Natural killer cell (primary cell): ENCODE measurements at regions not wholly inside any gene's neighbourhood (a gene's known extent, or its start where the extent isn't known, plus 50 kb on each side); places are given as distances from the start of the nearest gene placed in this dataset.

ENCODE experiments used
- ATAC-seq, 3 donors: fragments of 150-1000 bp in 2 of 3; fragments of 200-7000 bp in 1 of 3; cut with Tn5 transposase; 1 replicate in 1 of 3; 2 replicates in 2 of 3; pipeline ENCODE4 v1.10.0; 2021; ENCODE audit warnings: mild to moderate bottlenecking in 2 of 3, moderate library complexity in 2 of 3
- DNase-seq, 2 donors: peaks; one replicate each; pipeline versions ENCODE4 v3.0.0 to v3.0.0-alpha.2; 2013 to 2021; ENCODE audit warnings: mixed read lengths in 1 of 2
- H3K27ac ChIP-seq: one replicate; pipeline ENCODE4 v1.5.1; 2013; ENCODE audit warnings: mild to moderate bottlenecking, low read length
- H3K27me3 ChIP-seq: one replicate; pipeline ENCODE4 v1.6.1; 2013; ENCODE audit warnings: low read length; ENCODE audit not compliant: control insufficient read depth, insufficient read depth
- H3K36me3 ChIP-seq: one replicate; pipeline ENCODE4 v1.6.1; 2013; ENCODE audit warnings: low read length; ENCODE audit not compliant: control insufficient read depth, insufficient read depth
- H3K4me1 ChIP-seq: one replicate; pipeline ENCODE4 v1.6.1; 2013; ENCODE audit warnings: low read length; ENCODE audit not compliant: control insufficient read depth, insufficient read depth
- H3K4me3 ChIP-seq: one replicate; pipeline ENCODE4 v1.5.1; 2013; ENCODE audit warnings: low read length
- H3K9me3 ChIP-seq: one replicate; pipeline ENCODE4 v1.6.1; 2013; ENCODE audit warnings: low read length; ENCODE audit not compliant: control insufficient read depth, insufficient read depth
- H3K27ac Mint-ChIP-seq, 2 donors: one replicate each; pipeline ENCODE4 v1.8.0; 2022; ENCODE audit warnings: mild to moderate bottlenecking in 2 of 2, mixed read lengths in 2 of 2, moderate library complexity in 1 of 2
- H3K27me3 Mint-ChIP-seq, 2 donors: one replicate each; pipeline ENCODE4 v1.8.0; 2022; ENCODE audit warnings: low read depth in 2 of 2, mixed read lengths in 2 of 2
- H3K36me3 Mint-ChIP-seq: one replicate; pipeline ENCODE4 v1.8.0; 2022; ENCODE audit warnings: mixed read lengths
- H3K4me1 Mint-ChIP-seq, 2 donors: one replicate each; pipeline ENCODE4 v1.8.0; 2022; ENCODE audit warnings: mixed read lengths in 2 of 2
- H3K4me3 Mint-ChIP-seq: one replicate; pipeline ENCODE4 v1.8.0; 2022; ENCODE audit warnings: mild to moderate bottlenecking, moderate library complexity, mixed read lengths
- H3K9me3 Mint-ChIP-seq, 2 donors: one replicate each; pipeline ENCODE4 v1.8.0; 2022; ENCODE audit warnings: mixed read lengths in 2 of 2
- CTCF ChIP-seq: fragments of 200-600 bp; IDR thresholded peaks from one replicate; pipeline ENCODE4 v1.8.0; 2022; ENCODE audit warnings: antibody characterized with exemption
- WGBS: methylation state at CpG from one replicate; pipeline ENCODE4 v1.1.7; 2013; ENCODE audit warnings: missing lambda C conversion rate; ENCODE audit not compliant: insufficient coverage; 5-methylcytosine and 5-hydroxymethylcytosine counted together
- intact Hi-C: fragments of 100-400 bp; cut with micrococcal nuclease; formaldehyde crosslinking; loops from one replicate; pipeline ENCODE4 v1.14.2; 2022

- 59% methylated on average over 5 of the region's 5 CpGs for whole genome bisulfite sequencing
These were observed 411.8 kb upstream of the DAB1 start for GRCh38 chr1:57835620-57836019.

GRCh38 chr1:57833296-57833695 is 409.4 kb upstream of the DAB1 start:
- WGBS, result 100% methylated on average over 1 of the region's 2 CpGs
- no peaks in the 10 kb centered on the region for H3K36me3 Mint-ChIP-seq
- H3K4me3 ChIP-seq, result no peak overlapping the region
- H3K9me3 Mint-ChIP-seq, result peaks cover 2% of the 10 kb centered on the region in 2 donors
- H3K27ac Mint-ChIP-seq, result no peak overlapping the region
- H3K27ac ChIP-seq, result no peak overlapping the region
- no peaks in the 10 kb centered on the region for H3K4me1 Mint-ChIP-seq
- H3K27me3 Mint-ChIP-seq, result peaks cover 0 to 5% of the 10 kb centered on the region in 2 donors
- no peaks in the 10 kb centered on the region for H3K4me1 ChIP-seq
- H3K27me3 ChIP-seq, result no peaks in the 10 kb centered on the region
- no peaks in the 10 kb centered on the region for H3K36me3 ChIP-seq
- H3K9me3 ChIP-seq, result no peaks in the 10 kb centered on the region
- no peak for TF ChIP-seq CTCF
- intact Hi-C loops, result no loop called here
- no peak overlapping the region for H3K4me3 Mint-ChIP-seq
- DNase-seq, result no peak
- ATAC-seq, result no peak

More at GRCh38 chr1:57835620-57836019, 411.8 kb upstream of the DAB1 start:
- Histone ChIP-seq H3K27me3 (no peaks in the 10 kb centered on the region), H3K9me3 (no peaks in the 10 kb centered on the region), H3K27ac (no peak overlapping the region), H3K4me3 (no peak overlapping the region), H3K4me1 (no peaks in the 10 kb centered on the region), H3K36me3 (no peaks in the 10 kb centered on the region)
- ATAC-seq (no peak), DNase-seq (no peak)
- peaks cover 2 to 5% of the 10 kb centered on the region in 2 donors for H3K9me3 Mint-ChIP-seq
- H3K4me3 Mint-ChIP-seq, result no peak overlapping the region
- H3K27ac Mint-ChIP-seq, result no peak overlapping the region
- peaks cover 0 to 5% of the 10 kb centered on the region in 2 donors for H3K27me3 Mint-ChIP-seq
- no peaks in the 10 kb centered on the region for H3K36me3 Mint-ChIP-seq
- no peak for TF ChIP-seq CTCF
- no peaks in the 10 kb centered on the region for H3K4me1 Mint-ChIP-seq
- intact Hi-C loops, result no loop called here

- H3K27ac ChIP-seq, result no peak overlapping the region
- no peaks in the 10 kb centered on the region for H3K4me1 Mint-ChIP-seq
- DNase-seq (no peak), ATAC-seq (no peak)
- H3K9me3 ChIP-seq, result no peaks in the 10 kb centered on the region
- H3K36me3 ChIP-seq, result no peaks in the 10 kb centered on the region
- H3K27me3 Mint-ChIP-seq, result peaks cover 0 to 5% of the 10 kb centered on the region in 2 donors
- H3K4me3 Mint-ChIP-seq, result no peak overlapping the region
- H3K4me3 ChIP-seq, result no peak overlapping the region
- no peaks in the 10 kb centered on the region for H3K27me3 ChIP-seq
- H3K9me3 Mint-ChIP-seq, result peaks cover 0 to 2% of the 10 kb centered on the region in 2 donors
- H3K27ac Mint-ChIP-seq, result no peak overlapping the region
- H3K4me1 ChIP-seq, result no peaks in the 10 kb centered on the region
- intact Hi-C loops, result no loop called here
- H3K36me3 Mint-ChIP-seq, result no peaks in the 10 kb centered on the region
- TF ChIP-seq CTCF, result no peak
These were observed 408.8 kb upstream of the DAB1 start for GRCh38 chr1:57832612-57833011.

- 92% methylated on average over 1 of the region's 1 CpG for WGBS
These were observed 407.8 kb upstream of the DAB1 start for GRCh38 chr1:57831624-57832023.

More at GRCh38 chr1:57831624-57832023, 407.8 kb upstream of the DAB1 start:
- no peaks in the 10 kb centered on the region for H3K36me3 ChIP-seq
- H3K27me3 Mint-ChIP-seq, result no peaks in the 10 kb centered on the region
- H3K4me1 ChIP-seq, result no peaks in the 10 kb centered on the region
- no peaks in the 10 kb centered on the region for H3K9me3 ChIP-seq
- no peak overlapping the region for H3K27ac Mint-ChIP-seq
- H3K27ac ChIP-seq, result no peak overlapping the region
- no peaks in the 10 kb centered on the region for H3K27me3 ChIP-seq
- no peak overlapping the region for H3K4me3 ChIP-seq
- intact Hi-C loops, result no loop called here
- no peak overlapping the region for H3K4me3 Mint-ChIP-seq
- DNase-seq (no peak), ATAC-seq (no peak)
- no peaks in the 10 kb centered on the region for H3K36me3 Mint-ChIP-seq
- no peak for TF ChIP-seq CTCF
- no peaks in the 10 kb centered on the region for H3K9me3 Mint-ChIP-seq
- no peaks in the 10 kb centered on the region for H3K4me1 Mint-ChIP-seq
